ENCODE measurements at regions not wholly inside any gene's neighbourhood (a gene's known extent, or its start where the extent isn't known, plus 50 kb on each side); places are given as distances from the start of the nearest gene placed in this dataset.

DNA sequence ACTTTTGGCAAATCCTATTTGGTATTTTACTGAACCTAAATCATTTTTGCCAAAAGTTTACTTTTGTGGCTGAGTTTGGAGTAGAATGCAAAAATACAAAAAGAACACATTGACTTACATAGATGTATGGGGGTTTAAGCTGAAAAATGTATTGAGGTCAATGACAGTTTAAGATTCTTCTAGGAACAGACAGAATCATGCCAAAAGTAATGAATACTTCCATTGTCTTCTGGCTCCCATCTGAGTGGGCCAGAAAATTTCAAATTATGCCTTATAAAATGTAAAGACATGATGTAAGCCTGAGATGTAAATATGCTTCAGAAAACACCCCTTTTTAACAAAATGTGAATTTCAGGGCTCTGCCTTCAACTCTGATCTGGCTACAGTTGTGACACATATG is 375.1 kb upstream of the DPH6 start:
- Histone ChIP-seq H3K27ac (no peak overlapping the region), H3K27me3 (ENCODE audit: insufficient read depth, low read depth, severe bottlenecking) (no peaks in the 10 kb centered on the region), H3K4me3 (ENCODE audit: low read depth, low read length) (no peak overlapping the region), H3K9me3 (ENCODE audit: severe bottlenecking) (peaks cover 2% of the 10 kb centered on the region), H3K36me3 (no peaks in the 10 kb centered on the region)
- DNase-seq = no peak
- TF ChIP-seq, protein P1, sequence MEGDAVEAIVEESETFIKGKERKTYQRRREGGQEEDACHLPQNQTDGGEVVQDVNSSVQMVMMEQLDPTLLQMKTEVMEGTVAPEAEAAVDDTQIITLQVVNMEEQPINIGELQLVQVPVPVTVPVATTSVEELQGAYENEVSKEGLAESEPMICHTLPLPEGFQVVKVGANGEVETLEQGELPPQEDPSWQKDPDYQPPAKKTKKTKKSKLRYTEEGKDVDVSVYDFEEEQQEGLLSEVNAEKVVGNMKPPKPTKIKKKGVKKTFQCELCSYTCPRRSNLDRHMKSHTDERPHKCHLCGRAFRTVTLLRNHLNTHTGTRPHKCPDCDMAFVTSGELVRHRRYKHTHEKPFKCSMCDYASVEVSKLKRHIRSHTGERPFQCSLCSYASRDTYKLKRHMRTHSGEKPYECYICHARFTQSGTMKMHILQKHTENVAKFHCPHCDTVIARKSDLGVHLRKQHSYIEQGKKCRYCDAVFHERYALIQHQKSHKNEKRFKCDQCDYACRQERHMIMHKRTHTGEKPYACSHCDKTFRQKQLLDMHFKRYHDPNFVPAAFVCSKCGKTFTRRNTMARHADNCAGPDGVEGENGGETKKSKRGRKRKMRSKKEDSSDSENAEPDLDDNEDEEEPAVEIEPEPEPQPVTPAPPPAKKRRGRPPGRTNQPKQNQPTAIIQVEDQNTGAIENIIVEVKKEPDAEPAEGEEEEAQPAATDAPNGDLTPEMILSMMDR (IDR thresholded peaks at IDR 0.05; ENCODE audit: low read depth, low read length) = no peak

DNA sequence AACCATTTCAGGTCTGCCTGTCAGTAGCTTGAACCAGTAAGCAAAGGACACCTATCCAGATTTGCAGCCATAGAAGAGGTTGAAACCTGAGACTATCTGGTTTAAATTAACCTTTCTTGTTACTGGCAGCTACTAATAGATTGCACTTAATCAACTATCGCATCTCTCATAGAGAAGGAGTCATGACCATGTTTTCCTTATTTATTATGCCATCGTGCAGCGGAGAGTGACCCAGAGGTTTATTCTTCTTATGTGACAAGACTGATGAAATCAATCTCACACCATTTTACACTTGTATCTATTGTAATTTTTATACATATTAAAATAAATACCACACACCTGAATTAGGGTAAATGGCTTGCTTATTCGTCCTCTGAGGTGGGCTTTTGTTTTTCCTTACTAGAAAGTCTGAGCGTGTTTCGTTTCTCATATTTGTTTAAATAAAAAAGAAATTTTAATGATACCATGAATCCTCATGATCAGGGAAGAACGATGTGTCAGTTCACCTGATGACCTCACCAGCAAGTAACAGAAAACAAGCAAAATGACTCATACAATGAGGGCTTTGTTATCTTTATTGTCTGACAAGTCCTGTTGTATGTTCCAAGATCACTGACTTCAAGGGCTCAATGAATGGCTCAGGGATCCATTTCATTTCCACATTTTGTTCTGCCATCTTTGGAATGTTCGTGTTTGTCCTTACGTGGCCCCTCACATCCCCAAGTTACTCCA is 379.5 kb upstream of the DPH6 start:
- H3K4me3 ChIP-seq (ENCODE audit: low read depth, low read length) = no peak overlapping the region
- TF ChIP-seq, protein P1 (IDR thresholded peaks at IDR 0.05; ENCODE audit: low read depth, low read length) = no peak
- H3K27ac ChIP-seq = no peak overlapping the region
- no peaks in the 10 kb centered on the region for H3K36me3 ChIP-seq
- no peaks in the 10 kb centered on the region for H3K9me3 ChIP-seq (ENCODE audit: severe bottlenecking)
- H3K27me3 ChIP-seq (ENCODE audit: insufficient read depth, low read depth, severe bottlenecking) = no peaks in the 10 kb centered on the region
- no peak for DNase-seq

DNA sequence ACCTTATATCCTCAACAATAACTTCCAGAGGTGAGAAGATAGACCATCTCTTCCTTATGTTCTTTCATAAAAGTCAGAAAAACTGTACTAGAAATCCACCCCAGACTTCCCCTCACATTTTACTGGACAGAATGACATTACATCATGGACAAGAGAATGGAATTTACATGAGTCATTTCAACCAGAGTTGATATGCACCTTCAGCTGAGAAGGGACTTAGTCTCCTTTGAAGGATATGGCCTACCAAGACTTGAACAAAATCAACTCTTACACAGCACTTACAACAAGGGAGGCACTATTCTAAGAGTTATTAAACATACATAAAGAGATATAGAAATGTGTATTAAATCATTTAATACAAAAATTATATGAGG is 380.0 kb upstream of the DPH6 start:
- DNase-seq = no peak
- H3K27ac ChIP-seq = no peak overlapping the region
- H3K9me3 ChIP-seq (ENCODE audit: severe bottlenecking) = no peaks in the 10 kb centered on the region
- H3K4me3 ChIP-seq (ENCODE audit: low read depth, low read length) = no peak overlapping the region
- no peaks in the 10 kb centered on the region for H3K36me3 ChIP-seq
- no peaks in the 10 kb centered on the region for H3K27me3 ChIP-seq (ENCODE audit: insufficient read depth, low read depth, severe bottlenecking)
- TF ChIP-seq, protein P1 (IDR thresholded peaks at IDR 0.05; ENCODE audit: low read depth, low read length) = no peak

DNA sequence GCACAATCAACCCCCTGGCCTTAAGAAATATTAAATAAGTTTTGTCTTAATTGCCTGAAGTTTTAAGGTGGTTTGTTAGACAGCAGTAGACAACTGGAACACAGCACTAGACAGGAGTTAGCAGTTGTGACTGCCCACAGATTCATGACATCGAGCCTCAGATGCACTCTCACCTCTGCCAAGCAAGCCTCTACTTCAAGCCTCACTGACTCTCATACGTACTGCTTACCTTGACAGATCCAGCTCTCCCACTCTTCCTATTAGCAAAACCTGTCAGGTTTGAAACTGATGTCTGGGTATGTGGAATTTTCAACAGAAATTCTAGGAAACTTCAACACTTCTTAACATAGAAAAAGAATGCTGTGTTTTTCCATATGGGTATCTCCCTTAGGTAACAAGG is 382.9 kb upstream of the DPH6 start:
- TF ChIP-seq, protein P1 (IDR thresholded peaks at IDR 0.05; ENCODE audit: low read depth, low read length) = no peak
- Histone ChIP-seq H3K9me3 (ENCODE audit: severe bottlenecking) (no peaks in the 10 kb centered on the region), H3K27me3 (ENCODE audit: insufficient read depth, low read depth, severe bottlenecking) (no peaks in the 10 kb centered on the region), H3K36me3 (no peaks in the 10 kb centered on the region), H3K4me3 (ENCODE audit: low read depth, low read length) (no peak overlapping the region), H3K27ac (no peak overlapping the region)
- DNase-seq = no peak

DNA sequence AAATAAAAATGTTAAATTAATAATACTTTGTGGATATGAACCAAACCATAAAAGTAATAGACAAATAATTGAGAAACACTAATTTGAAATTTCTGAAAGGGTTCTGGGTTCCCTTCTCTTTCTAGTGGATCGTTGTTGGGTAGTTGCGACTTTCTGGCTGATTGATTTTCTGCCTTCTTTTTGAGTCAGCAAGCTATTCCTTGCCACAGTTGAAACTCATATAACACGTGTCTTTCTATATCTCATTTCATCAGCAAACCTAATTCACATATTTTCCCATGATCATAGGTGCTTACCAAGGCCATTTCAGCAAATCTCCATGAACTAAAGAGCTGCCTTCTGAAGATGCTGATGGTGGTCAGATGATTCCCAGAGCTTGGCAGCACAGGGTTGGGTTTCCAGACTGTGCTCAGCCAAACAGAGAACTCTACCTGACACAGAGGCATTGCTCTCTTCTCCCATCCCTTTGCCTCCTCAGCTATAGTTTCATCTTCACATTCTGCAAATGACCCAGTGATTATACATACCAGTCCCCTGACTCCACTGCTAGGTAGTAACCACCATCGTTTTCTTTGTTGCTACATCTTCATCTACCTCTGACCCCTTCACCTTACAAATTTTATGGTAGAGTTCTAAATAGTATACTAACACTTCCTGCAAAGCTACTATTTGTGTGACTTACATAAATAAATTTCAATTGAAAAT is 383.9 kb upstream of the DPH6 start:
- Histone ChIP-seq H3K4me3 (ENCODE audit: low read depth, low read length) (no peak overlapping the region), H3K27me3 (ENCODE audit: insufficient read depth, low read depth, severe bottlenecking) (no peaks in the 10 kb centered on the region), H3K27ac (no peak overlapping the region), H3K9me3 (ENCODE audit: severe bottlenecking) (no peaks in the 10 kb centered on the region), H3K36me3 (no peaks in the 10 kb centered on the region)
- no peak for DNase-seq
- TF ChIP-seq, protein P1 (IDR thresholded peaks at IDR 0.05; ENCODE audit: low read depth, low read length) = no peak
